Thyroid gland (tissue), 4 donors: ENCODE measurements at regions not wholly inside any gene's neighbourhood (a gene's known extent, or its start where the extent isn't known, plus 50 kb on each side); places are given as distances from the start of the nearest gene placed in this dataset.

Experiments
- CTCF ChIP-seq, 6 experiments: fragments of 200-600 bp in 3 of 6; fragments of 450-650 bp in 3 of 6; sonication (generic) in 3 of 6; IDR thresholded peaks; one replicate each; pipeline ENCODE4 v1.5.1; 2016 to 2019; ENCODE audit warnings: antibody characterized with exemption in 6 of 6, mild to moderate bottlenecking in 2 of 6, inconsistent platforms in 1 of 6, moderate library complexity in 1 of 6
- POLR2A ChIP-seq, 2 donors: fragments of 450-650 bp; IDR thresholded peaks; one replicate each; pipeline ENCODE4 v1.6.1; 2017; ENCODE audit warnings: antibody characterized with exemption in 2 of 2, mild to moderate bottlenecking in 2 of 2, moderate library complexity in 1 of 2

- TF ChIP-seq POLR2A (IDR thresholded peaks at IDR 0.05) (no peak), CTCF (IDR thresholded peaks at IDR 0.05) (peak in 3 of 6 experiments; percentile 25 to 37 (median 34))
These were observed 491.7 kb downstream of the CCSER2 start for GRCh38 chr10:84820120-84820519.
